Fibroblast of pulmonary artery (primary cell): ENCODE measurements at regions not wholly inside any gene's neighbourhood (a gene's known extent, or its start where the extent isn't known, plus 50 kb on each side); places are given as distances from the start of the nearest gene placed in this dataset.

Experiments
- DNase-seq: peaks from one replicate; pipeline ENCODE4 v3.0.0-alpha.2; 2010; ENCODE audit warnings: low read depth
- H3K4me3 ChIP-seq: replicated peaks from 2 replicates; pipeline ENCODE4 v1.5.1; 2011; ENCODE audit warnings: low read depth, mild to moderate bottlenecking, control low read depth, low read length, moderate library complexity
- TF ChIP-seq, protein P1 (sequence below): IDR thresholded peaks from 2 replicates; pipeline ENCODE4 v1.5.1; 2011; ENCODE audit warnings: mild to moderate bottlenecking, control low read depth, low read length, inconsistent platforms; ENCODE audit errors: missing control alignments

DNA sequence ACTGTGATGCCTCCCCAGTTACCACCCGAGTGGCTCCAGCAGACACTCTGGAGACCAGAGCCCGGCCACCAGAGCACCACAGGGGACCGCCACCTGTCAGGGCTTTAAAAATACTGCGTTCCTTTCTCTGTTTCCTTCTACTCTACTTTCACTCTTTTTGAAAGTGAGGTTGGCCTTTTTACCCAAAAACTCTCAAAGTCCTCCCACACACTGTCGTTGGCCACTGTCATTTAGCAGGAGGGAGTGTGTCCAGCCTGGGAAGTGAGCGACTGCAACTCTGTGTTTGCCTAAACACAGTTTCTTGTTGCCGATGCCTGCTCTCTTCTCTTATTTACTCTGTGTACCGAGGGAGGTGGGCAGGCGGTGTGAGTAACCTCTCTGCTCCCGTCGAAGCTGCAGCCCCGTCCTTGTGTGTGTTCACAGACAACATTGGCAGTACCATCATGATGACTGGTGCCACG lies 90.8 kb upstream of the CLDN5 start:
- no peak for DNase-seq
- TF ChIP-seq, protein P1, sequence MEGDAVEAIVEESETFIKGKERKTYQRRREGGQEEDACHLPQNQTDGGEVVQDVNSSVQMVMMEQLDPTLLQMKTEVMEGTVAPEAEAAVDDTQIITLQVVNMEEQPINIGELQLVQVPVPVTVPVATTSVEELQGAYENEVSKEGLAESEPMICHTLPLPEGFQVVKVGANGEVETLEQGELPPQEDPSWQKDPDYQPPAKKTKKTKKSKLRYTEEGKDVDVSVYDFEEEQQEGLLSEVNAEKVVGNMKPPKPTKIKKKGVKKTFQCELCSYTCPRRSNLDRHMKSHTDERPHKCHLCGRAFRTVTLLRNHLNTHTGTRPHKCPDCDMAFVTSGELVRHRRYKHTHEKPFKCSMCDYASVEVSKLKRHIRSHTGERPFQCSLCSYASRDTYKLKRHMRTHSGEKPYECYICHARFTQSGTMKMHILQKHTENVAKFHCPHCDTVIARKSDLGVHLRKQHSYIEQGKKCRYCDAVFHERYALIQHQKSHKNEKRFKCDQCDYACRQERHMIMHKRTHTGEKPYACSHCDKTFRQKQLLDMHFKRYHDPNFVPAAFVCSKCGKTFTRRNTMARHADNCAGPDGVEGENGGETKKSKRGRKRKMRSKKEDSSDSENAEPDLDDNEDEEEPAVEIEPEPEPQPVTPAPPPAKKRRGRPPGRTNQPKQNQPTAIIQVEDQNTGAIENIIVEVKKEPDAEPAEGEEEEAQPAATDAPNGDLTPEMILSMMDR: no peak
- H3K4me3 ChIP-seq: no peak overlapping the region

DNA sequence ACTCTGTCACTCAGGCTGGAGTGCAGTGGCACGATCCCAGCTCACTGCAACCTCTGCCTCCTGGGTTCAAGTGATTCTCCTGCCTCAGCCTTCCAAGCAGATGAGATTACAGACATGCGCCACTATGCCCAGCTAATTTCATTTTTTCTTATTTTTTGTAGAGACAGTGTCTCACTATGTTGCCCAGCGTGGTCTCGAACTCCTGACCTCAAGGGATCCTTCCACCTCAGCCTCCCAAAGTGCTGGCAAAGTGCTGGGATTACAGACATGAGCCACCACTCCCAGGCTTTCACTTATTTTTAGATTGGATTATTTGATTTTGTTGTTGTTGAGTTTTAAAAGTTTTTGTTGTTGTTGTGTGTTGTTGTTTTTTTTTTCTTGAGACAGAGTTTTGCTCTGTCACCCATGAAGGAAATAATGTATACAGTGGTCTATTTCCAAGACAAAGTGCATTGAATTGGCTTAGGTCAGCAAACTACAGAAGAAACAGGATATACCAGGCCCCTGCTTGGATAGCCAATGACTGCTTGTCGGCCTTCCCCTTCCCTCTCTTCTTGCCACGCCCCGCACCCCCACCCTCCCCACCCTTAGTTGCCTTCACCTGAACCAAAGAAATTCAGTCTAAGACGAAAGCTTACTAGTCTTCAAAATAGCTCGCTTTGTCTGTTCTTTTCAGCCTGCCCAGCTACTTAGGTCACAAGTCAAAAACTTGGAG lies 91.8 kb upstream of the CLDN5 start:
- TF ChIP-seq, protein P1: no peak
- DNase-seq: no peak
- no peak overlapping the region for H3K4me3 ChIP-seq

DNA sequence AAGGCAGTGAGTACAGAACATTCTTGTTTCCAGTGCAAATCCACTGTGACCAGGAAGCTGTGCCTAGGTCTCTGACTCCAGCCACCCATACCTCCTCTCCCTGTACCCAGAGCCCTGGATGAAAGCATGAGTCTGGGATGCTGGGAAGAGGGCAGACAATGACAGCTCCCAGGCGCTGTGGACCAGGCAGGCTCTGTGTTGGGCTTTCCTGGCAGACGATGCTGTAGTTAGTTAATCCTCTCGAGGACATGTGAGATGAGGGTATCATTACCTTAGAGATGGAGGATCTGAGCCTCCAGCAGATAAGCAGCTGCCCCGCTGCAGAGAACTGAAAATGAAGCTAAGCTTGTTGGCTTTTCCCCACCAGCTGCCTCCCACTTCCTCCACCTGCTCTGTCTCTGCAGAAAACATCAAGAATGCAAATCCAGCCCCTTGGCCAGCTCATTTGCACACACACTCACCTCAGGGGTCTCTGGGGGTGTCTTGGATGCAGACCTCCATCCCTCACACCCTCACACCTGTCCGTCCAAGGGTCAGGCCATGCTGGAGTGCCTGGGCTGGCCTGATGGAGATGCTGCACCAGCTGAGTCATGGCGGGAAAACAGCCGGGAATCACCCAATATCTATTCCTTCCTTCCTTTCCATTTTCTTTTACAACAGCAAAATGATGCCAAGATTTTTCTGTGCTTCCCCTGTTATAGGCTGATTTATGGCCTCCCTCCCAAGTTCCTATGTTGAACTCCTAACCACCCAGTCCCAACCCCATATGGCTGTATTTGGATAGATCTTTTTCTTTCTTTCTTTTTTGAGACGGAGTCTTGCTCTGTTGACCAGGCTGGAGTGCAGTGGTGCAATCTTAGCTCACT lies 94.9 kb upstream of the SEPTIN5 start:
- TF ChIP-seq, protein P1: no peak
- no peak overlapping the region for H3K4me3 ChIP-seq
- DNase-seq: no peak

DNA sequence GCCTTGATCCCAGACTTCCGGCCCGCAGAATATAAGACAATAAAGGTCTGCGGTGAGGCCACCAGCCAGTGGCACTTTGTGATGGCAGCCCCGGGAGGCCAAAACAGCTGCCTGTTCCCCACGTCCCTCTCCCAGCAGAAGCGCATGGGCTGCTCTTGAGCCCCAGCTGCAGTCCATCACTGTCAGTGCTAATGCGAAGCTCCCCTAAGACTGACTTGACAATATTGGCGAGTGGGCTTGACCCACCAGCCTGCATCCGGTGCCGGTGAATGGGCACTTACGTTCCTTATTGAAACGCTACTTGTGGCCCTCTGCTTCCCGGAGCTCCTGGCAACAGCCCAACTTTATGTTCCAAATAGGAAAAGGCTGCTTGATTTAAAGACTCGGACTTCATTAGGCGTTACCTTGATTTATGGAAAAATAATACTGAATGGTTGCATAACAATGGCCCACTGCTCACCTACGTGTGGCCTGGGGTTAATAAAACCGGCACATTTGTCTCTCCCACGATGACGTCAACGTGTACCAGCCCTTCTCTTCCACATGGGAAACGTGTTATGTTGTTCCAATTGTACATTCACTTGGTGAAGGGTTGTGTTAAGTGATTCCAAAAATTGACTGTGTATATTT lies 93.4 kb upstream of the SEPTIN5 start:
- TF ChIP-seq, protein P1: no peak
- peak; percentile 11 for DNase-seq
- no peak overlapping the region for H3K4me3 ChIP-seq

DNA sequence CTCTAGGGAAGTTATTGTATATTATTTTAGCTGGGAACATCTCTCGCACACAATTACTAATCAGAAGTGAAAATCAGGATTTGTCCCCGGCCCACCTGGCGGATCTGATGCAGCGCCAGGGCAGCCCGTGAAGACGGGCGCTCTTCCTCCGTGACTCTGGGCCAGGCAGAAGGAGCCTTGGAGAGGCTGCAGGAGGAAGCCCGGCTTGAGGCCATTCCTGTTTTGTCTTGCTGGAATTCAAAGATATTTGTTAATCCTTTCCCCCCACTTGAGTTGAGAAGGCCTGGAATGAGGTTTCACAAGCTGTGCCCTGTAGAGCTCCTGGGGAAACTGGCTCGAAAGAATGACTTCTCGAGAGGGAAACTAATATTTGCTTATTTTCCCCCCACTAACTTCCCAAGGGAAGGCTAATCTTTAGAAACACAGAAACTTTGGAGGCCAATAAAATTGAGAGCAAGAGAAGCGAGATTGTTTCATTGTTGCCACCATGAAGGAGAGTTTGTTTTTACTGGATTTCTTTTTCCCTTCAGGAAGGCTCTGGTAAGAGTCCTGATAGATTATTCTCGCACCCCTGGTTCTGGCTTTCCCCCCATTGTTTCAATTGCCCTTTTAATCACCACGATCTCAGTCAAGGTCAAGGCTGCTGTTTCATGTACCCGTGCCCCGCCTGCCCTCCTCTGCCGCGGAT lies 92.8 kb upstream of the SEPTIN5 start:
- H3K4me3 ChIP-seq: no peak overlapping the region
- no peak for DNase-seq
- TF ChIP-seq, protein P1: no peak

DNA sequence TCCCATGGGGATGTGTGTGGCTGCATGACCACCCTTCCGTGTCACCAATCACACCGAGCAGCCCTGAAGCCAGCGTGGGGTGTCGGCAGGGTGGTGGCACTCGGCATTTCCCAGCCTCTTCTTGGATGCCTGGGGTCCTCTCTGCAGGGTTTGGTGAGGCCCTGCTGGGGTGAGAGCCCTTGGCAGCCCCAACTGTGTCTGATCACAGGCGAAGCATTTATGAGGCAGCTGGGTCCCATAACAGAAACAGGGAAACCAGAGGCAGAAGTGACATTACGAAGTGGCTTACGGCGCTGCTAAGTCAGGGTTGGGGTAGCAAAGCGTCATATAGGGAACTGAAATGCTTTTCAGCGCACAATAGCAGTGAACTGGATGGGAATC lies 92.3 kb upstream of the SEPTIN5 start:
- TF ChIP-seq, protein P1: no peak
- no peak overlapping the region for H3K4me3 ChIP-seq
- no peak for DNase-seq
